PFSK-1 (cell line): ENCODE measurements at regions not wholly inside any gene's neighbourhood (a gene's known extent, or its start where the extent isn't known, plus 50 kb on each side); places are given as distances from the start of the nearest gene placed in this dataset.

Experiments
- POLR2AphosphoS5 ChIP-seq: IDR thresholded peaks from 2 replicates; pipeline ENCODE4 v1.6.1; 2012; ENCODE audit warnings: low read depth, mild to moderate bottlenecking, control low read depth, low read length, moderate library complexity
- SIN3A ChIP-seq: IDR thresholded peaks from 2 replicates; pipeline ENCODE4 v1.6.1; 2012; ENCODE audit warnings: mild to moderate bottlenecking, low read length, moderate library complexity, borderline replicate concordance; ENCODE audit not compliant: insufficient read depth
- TAF1 ChIP-seq: IDR thresholded peaks from 2 replicates; pipeline ENCODE4 v1.6.1; 2012; ENCODE audit warnings: low read length, control low read depth, borderline replicate concordance; ENCODE audit not compliant: insufficient read depth
- TF ChIP-seq, protein P1 (sequence below), 2 experiments: IDR thresholded peaks; 2 replicates each; pipeline versions ENCODE4 v1.6.1 to v1.8.0; 2011 to 2012; ENCODE audit warnings: low read depth in 2 of 2, low read length in 2 of 2, control low read depth in 1 of 2, inconsistent platforms in 1 of 2, mild to moderate bottlenecking in 1 of 2, moderate library complexity in 1 of 2; ENCODE audit not compliant: insufficient read depth in 1 of 2

DNA sequence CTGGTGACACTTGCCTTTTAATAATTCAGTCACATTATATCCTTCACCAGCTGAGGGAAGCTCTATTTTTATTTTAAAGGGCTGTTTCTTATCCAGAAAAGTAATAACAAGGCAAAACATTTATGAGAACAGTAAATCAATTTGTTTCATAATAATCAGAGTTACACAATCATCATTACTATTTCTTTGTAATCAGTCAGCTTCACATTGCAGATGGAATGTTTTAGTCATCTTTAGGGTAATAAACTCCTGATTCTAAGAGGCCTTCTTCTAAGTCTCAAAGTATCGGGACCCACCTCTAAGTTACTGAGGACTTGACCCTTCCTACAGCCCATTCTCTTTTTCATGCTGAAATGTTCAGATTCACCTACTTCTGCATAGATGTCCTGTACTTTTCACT is 298.3 kb upstream of the TGFBR2 start:
- TF ChIP-seq TAF1: no peak
- TF ChIP-seq, protein P1, sequence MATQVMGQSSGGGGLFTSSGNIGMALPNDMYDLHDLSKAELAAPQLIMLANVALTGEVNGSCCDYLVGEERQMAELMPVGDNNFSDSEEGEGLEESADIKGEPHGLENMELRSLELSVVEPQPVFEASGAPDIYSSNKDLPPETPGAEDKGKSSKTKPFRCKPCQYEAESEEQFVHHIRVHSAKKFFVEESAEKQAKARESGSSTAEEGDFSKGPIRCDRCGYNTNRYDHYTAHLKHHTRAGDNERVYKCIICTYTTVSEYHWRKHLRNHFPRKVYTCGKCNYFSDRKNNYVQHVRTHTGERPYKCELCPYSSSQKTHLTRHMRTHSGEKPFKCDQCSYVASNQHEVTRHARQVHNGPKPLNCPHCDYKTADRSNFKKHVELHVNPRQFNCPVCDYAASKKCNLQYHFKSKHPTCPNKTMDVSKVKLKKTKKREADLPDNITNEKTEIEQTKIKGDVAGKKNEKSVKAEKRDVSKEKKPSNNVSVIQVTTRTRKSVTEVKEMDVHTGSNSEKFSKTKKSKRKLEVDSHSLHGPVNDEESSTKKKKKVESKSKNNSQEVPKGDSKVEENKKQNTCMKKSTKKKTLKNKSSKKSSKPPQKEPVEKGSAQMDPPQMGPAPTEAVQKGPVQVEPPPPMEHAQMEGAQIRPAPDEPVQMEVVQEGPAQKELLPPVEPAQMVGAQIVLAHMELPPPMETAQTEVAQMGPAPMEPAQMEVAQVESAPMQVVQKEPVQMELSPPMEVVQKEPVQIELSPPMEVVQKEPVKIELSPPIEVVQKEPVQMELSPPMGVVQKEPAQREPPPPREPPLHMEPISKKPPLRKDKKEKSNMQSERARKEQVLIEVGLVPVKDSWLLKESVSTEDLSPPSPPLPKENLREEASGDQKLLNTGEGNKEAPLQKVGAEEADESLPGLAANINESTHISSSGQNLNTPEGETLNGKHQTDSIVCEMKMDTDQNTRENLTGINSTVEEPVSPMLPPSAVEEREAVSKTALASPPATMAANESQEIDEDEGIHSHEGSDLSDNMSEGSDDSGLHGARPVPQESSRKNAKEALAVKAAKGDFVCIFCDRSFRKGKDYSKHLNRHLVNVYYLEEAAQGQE (IDR thresholded peaks at IDR 0.05; ENCODE audit: insufficient read depth in 1 of 2, low read depth in 2 of 2, low read length in 2 of 2): no peak
- TF ChIP-seq POLR2AphosphoS5: no peak
- TF ChIP-seq SIN3A: no peak
